ENCODE measurements at regions not wholly inside any gene's neighbourhood (a gene's known extent, or its start where the extent isn't known, plus 50 kb on each side); places are given as distances from the start of the nearest gene placed in this dataset.

- H3K27me3 Mint-ChIP-seq (ENCODE audit: low read depth), result peaks cover 2% of the 10 kb centered on the region
- DNase-seq (ENCODE audit: low spot score), result no peak
- no peak overlapping the region for H3K4me3 Mint-ChIP-seq (ENCODE audit: low read depth)
- no peaks in the 10 kb centered on the region for H3K36me3 Mint-ChIP-seq (ENCODE audit: low read depth)
- intact Hi-C loops (cut with micrococcal nuclease), result loop anchor here (10.0 kb wide), 1 partner anchor 264 kb away; the partner anchor contains the start of gene PHIP
- H3K9me3 Mint-ChIP-seq, result no peaks in the 10 kb centered on the region
- H3K27ac Mint-ChIP-seq, result no peak overlapping the region
- peaks cover 15% of the 10 kb centered on the region for H3K4me1 Mint-ChIP-seq (ENCODE audit: low read depth)
Observed at GRCh38 chr6:79338493-79338892, 104.0 kb upstream of the HMGN3 start.

- H3K4me3 Mint-ChIP-seq (ENCODE audit: low read depth), result no peak overlapping the region
- H3K27ac Mint-ChIP-seq, result no peak overlapping the region
- H3K9me3 Mint-ChIP-seq, result no peaks in the 10 kb centered on the region
- peaks cover 21% of the 10 kb centered on the region for H3K4me1 Mint-ChIP-seq (ENCODE audit: low read depth)
- H3K27me3 Mint-ChIP-seq (ENCODE audit: low read depth), result peaks cover 2% of the 10 kb centered on the region
- intact Hi-C loops (cut with micrococcal nuclease), result loop anchor here (1.0 to 10.0 kb wide), 2 partner anchors 101 to 260 kb away; partner anchors contain the start of genes HMGN3 and PHIP
- DNase-seq (ENCODE audit: low spot score), result no peak
- H3K36me3 Mint-ChIP-seq (ENCODE audit: low read depth), result no peaks in the 10 kb centered on the region
Observed at GRCh38 chr6:79335133-79335674, 100.7 kb upstream of the HMGN3 start.

- Mint-ChIP-seq H3K9me3 (no peaks in the 10 kb centered on the region), H3K4me3 (ENCODE audit: low read depth) (no peak overlapping the region), H3K4me1 (ENCODE audit: low read depth) (peaks cover 21% of the 10 kb centered on the region), H3K27me3 (ENCODE audit: low read depth) (peaks cover 2% of the 10 kb centered on the region), H3K27ac (peak overlapping the region; percentile 4), H3K36me3 (ENCODE audit: low read depth) (no peaks in the 10 kb centered on the region)
- intact Hi-C loops (cut with micrococcal nuclease), result loop anchor here (1.0 to 10.0 kb wide), 2 partner anchors 100 to 260 kb away; partner anchors contain the start of genes HMGN3 and PHIP
- no peak for DNase-seq (ENCODE audit: low spot score)
Observed at GRCh38 chr6:79334674-79335073, 100.2 kb upstream of the HMGN3 start.

DNA sequence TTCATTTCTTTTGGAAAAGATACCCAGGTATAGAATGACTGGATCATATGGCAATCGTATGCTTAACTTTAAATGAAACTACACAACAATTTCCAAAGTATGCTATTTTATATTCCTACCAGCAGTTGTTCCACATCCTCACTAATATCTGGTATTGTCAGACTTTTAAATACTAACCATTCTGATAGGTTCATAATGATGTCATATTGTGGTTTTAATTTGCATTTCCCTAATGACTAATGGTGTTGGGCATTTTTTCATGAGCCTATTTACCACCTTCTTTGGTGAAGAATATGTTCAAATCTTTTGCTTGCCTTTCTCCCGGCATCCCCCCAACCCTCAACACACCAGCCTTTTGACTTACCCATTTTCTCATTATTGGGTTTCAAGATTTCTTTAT lies 96.2 kb upstream of the HMGN3 start:
- peaks cover 18% of the 10 kb centered on the region for H3K4me1 Mint-ChIP-seq (ENCODE audit: low read depth)
- H3K36me3 Mint-ChIP-seq (ENCODE audit: low read depth), result no peaks in the 10 kb centered on the region
- H3K27ac Mint-ChIP-seq, result no peak overlapping the region
- no peak for DNase-seq (ENCODE audit: low spot score)
- H3K27me3 Mint-ChIP-seq (ENCODE audit: low read depth), result no peaks in the 10 kb centered on the region
- intact Hi-C loops (cut with micrococcal nuclease), result loop anchor here (10.0 kb wide), 1 partner anchor 256 kb away; the partner anchor contains the start of gene PHIP
- H3K9me3 Mint-ChIP-seq, result no peaks in the 10 kb centered on the region
- no peak overlapping the region for H3K4me3 Mint-ChIP-seq (ENCODE audit: low read depth)

DNA sequence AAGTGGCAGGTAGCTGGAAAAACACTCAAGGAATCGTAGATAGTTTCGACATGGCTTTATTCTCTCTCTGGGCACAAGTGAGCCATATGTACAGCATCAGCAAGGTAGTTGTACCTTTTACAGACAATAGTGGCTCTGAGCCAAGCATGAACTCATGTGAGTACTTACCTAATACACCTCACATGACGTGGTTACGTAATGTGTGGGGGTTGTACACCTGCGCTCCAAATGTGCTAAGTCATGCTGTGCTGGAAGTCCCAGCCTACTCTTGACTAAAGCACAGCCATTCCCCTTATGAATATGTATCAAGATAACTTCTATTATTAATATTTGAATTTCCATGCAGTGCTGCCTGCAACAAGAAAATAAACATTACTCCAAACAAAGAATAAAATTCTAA lies 78.8 kb upstream of the HMGN3 start:
- no peak for DNase-seq (ENCODE audit: low spot score)
- Mint-ChIP-seq H3K27me3 (ENCODE audit: low read depth) (no peaks in the 10 kb centered on the region), H3K9me3 (no peaks in the 10 kb centered on the region), H3K27ac (no peak overlapping the region), H3K36me3 (ENCODE audit: low read depth) (no peaks in the 10 kb centered on the region), H3K4me3 (ENCODE audit: low read depth) (no peak overlapping the region), H3K4me1 (ENCODE audit: low read depth) (no peaks in the 10 kb centered on the region)
- intact Hi-C loops (cut with micrococcal nuclease), result no loop called here

GRCh38 chr6:79307321-79308036 lies 73.0 kb upstream of the HMGN3 start:
- Mint-ChIP-seq H3K36me3 (ENCODE audit: low read depth) (no peaks in the 10 kb centered on the region), H3K9me3 (no peaks in the 10 kb centered on the region), H3K4me1 (ENCODE audit: low read depth) (no peaks in the 10 kb centered on the region), H3K27ac (no peak overlapping the region), H3K27me3 (ENCODE audit: low read depth) (no peaks in the 10 kb centered on the region), H3K4me3 (ENCODE audit: low read depth) (no peak overlapping the region)
- intact Hi-C loops (cut with micrococcal nuclease), result no loop called here
- no peak for DNase-seq (ENCODE audit: low spot score)

DNA sequence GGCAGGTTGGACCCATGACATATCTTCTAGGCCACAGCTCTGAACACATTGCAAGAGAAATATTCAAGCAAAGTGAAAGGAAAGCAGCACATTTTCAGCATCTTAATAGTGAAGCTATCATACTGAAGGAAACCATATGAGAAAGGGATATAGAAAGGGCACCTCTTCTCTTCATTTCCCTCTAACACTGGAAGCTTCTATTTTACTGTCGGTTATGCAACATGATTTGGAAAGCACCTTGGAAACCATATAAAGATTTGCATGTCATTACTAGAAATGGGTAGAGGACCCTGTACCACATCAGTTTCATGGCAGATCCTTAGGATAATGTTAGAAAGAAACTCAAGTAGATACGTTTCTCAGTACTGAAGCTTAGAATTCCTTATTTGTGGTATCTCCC lies 70.5 kb upstream of the HMGN3 start:
- intact Hi-C loops (cut with micrococcal nuclease), result no loop called here
- Mint-ChIP-seq H3K9me3 (no peaks in the 10 kb centered on the region), H3K4me3 (ENCODE audit: low read depth) (no peak overlapping the region), H3K27me3 (ENCODE audit: low read depth) (no peaks in the 10 kb centered on the region), H3K27ac (no peak overlapping the region), H3K4me1 (ENCODE audit: low read depth) (no peaks in the 10 kb centered on the region), H3K36me3 (ENCODE audit: low read depth) (no peaks in the 10 kb centered on the region)
- no peak for DNase-seq (ENCODE audit: low spot score)

DNA sequence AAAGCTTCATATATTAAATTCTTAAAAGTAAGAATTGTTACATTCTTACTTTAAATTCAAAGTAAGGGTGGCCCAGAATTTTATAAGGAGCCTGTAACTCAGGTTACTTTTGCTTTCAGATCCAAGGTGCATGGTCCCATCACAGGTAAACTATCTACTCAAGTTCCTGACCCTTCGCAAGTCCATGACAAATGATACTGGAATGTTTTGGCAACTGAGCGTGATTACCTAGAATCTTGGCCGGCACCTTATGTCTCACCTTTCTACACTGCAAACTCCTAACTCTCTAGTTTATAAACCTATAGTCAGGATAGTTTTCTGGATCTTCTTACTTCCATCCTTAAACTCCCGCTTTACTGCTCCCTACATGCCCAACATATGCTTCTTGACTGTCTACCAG lies 67.9 kb upstream of the HMGN3 start:
- intact Hi-C loops (cut with micrococcal nuclease), result no loop called here
- Mint-ChIP-seq H3K9me3 (no peaks in the 10 kb centered on the region), H3K27me3 (ENCODE audit: low read depth) (no peaks in the 10 kb centered on the region), H3K4me1 (ENCODE audit: low read depth) (no peaks in the 10 kb centered on the region), H3K36me3 (ENCODE audit: low read depth) (no peaks in the 10 kb centered on the region), H3K27ac (no peak overlapping the region), H3K4me3 (ENCODE audit: low read depth) (no peak overlapping the region)
- DNase-seq (ENCODE audit: low spot score), result no peak

DNA sequence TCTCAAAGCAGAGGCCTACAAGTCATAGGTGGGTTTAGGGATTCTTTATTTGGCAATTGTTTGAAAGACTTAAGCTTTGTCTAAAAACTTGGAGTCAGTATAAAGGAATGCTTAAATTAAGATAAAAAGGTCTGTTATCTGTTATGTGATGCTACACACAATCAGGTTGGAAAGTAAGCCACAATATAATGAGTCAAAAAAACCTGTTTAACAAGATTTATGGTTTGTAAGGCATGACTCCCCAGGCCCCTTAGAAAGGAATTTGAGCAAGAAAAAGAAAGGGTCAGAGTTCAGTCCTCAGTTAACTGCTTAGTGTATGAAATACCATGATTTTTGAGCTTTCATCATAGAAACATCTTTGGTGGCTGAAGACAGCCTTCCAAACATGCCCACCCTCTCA lies 66.8 kb upstream of the HMGN3 start:
- H3K27ac Mint-ChIP-seq, result no peak overlapping the region
- no peaks in the 10 kb centered on the region for H3K4me1 Mint-ChIP-seq (ENCODE audit: low read depth)
- DNase-seq (ENCODE audit: low spot score), result no peak
- intact Hi-C loops (cut with micrococcal nuclease), result no loop called here
- no peak overlapping the region for H3K4me3 Mint-ChIP-seq (ENCODE audit: low read depth)
- no peaks in the 10 kb centered on the region for H3K9me3 Mint-ChIP-seq
- no peaks in the 10 kb centered on the region for H3K27me3 Mint-ChIP-seq (ENCODE audit: low read depth)
- H3K36me3 Mint-ChIP-seq (ENCODE audit: low read depth), result no peaks in the 10 kb centered on the region

DNA sequence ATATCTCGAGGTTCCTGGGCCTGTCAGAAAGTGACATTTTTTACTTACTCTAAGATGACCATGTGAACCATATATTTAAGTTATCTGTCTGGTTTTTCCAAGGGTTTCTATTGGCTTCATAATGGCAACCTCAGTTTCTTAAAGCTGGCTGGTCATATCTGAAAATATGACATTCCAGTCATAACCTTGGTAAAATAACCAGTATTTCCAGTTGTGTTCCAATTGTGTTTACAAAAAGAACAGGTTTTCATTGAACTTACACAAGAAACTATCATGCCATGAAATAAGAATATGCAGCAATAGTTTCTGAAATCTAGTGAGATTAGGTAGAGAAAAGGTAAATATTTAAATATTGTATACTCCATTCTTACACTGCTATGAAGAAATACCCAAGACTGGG lies 61.7 kb upstream of the HMGN3 start:
- Mint-ChIP-seq H3K36me3 (ENCODE audit: low read depth) (no peaks in the 10 kb centered on the region), H3K4me3 (ENCODE audit: low read depth) (no peak overlapping the region), H3K9me3 (no peaks in the 10 kb centered on the region), H3K27ac (no peak overlapping the region), H3K4me1 (ENCODE audit: low read depth) (no peaks in the 10 kb centered on the region), H3K27me3 (ENCODE audit: low read depth) (no peaks in the 10 kb centered on the region)
- intact Hi-C loops (cut with micrococcal nuclease), result no loop called here
- no peak for DNase-seq (ENCODE audit: low spot score)
